Neural cell (in vitro differentiated cells): ENCODE measurements at regions not wholly inside any gene's neighbourhood (a gene's known extent, or its start where the extent isn't known, plus 50 kb on each side); places are given as distances from the start of the nearest gene placed in this dataset.

Experiments
- MXI1 ChIP-seq: fragments of 450-650 bp; conservative IDR thresholded peaks from 2 replicates; pipeline ENCODE4 v1.6.1; 2014; ENCODE audit warnings: antibody characterized with exemption, mild to moderate bottlenecking; ENCODE audit not compliant: poor library complexity, severe bottlenecking
- POLR2AphosphoS5 ChIP-seq: IDR thresholded peaks from 2 replicates; pipeline ENCODE4 v1.6.1; 2012

GRCh38 chr2:22842205-22842869, 542.6 kb upstream of the KLHL29 start:
- TF ChIP-seq POLR2AphosphoS5 (no peak), MXI1 (no peak)
